ENCODE measurements at regions not wholly inside any gene's neighbourhood (a gene's known extent, or its start where the extent isn't known, plus 50 kb on each side); places are given as distances from the start of the nearest gene placed in this dataset.

DNA sequence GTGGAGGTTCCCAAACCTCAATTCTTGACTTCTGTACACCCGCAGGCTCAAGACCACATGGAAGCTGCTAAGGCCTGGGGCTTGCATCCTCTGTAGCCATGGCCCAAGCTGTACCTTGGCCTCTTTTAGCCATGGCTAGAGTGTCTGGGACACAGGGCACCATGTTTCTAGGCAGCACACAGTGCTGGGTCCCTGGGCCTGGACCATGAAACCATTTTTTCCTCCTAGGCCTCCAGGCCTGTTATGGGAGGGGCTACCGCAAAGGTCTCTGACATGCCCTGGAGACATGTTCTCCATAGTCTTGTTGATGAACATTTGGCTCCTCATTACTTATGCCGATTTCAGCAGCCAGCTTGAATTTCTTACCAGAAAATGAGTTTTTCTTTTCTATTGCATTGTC lies 701.4 kb downstream of the FGF9 start:
- Histone ChIP-seq H3K27ac (ENCODE audit: low read depth, low read length) (no peak overlapping the region), H3K9me3 (ENCODE audit: control insufficient read depth, insufficient read depth, low read depth, low read length) (peaks cover 50% of the 10 kb centered on the region), H3K4me3 (ENCODE audit: low read depth, low read length) (no peak overlapping the region), H3K36me3 (ENCODE audit: control insufficient read depth, insufficient read depth, low read length) (no peaks in the 10 kb centered on the region), H3K27me3 (ENCODE audit: control insufficient read depth, insufficient read depth, low read length) (no peaks in the 10 kb centered on the region), H3K4me1 (ENCODE audit: control insufficient read depth, insufficient read depth, low read length) (peaks cover 7% of the 10 kb centered on the region; the same call in 1 of the 2 replicates), H3K9ac (ENCODE audit: low read length) (no peak overlapping the region)

DNA sequence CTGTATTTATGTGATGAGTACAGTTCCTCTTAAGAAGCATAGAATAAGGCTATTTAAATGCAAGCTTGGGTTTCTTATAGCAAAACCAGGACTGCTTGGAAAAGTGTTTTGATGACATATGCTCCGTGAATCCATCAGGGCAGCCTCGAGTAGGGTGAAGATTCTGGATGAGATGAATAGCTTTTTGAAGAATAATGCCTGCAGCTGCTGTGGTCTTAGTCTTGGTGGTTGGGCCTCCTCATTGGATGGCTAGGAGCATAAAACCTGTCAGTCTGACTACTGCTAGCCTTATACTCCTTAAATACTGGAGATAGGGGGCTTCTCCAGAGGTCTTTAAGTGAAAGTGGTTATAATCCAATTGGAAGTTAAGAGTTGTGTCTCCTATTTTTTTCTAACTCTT lies 704.3 kb downstream of the FGF9 start:
- H3K4me1 ChIP-seq (ENCODE audit: control insufficient read depth, insufficient read depth, low read length), result no peaks in the 10 kb centered on the region
- no peak overlapping the region for H3K27ac ChIP-seq (ENCODE audit: low read depth, low read length)
- H3K9ac ChIP-seq (ENCODE audit: low read length), result no peak overlapping the region
- peaks cover 52% of the 10 kb centered on the region for H3K9me3 ChIP-seq (ENCODE audit: control insufficient read depth, insufficient read depth, low read depth, low read length)
- no peaks in the 10 kb centered on the region for H3K27me3 ChIP-seq (ENCODE audit: control insufficient read depth, insufficient read depth, low read length)
- H3K36me3 ChIP-seq (ENCODE audit: control insufficient read depth, insufficient read depth, low read length), result no peaks in the 10 kb centered on the region
- H3K4me3 ChIP-seq (ENCODE audit: low read depth, low read length), result no peak overlapping the region

DNA sequence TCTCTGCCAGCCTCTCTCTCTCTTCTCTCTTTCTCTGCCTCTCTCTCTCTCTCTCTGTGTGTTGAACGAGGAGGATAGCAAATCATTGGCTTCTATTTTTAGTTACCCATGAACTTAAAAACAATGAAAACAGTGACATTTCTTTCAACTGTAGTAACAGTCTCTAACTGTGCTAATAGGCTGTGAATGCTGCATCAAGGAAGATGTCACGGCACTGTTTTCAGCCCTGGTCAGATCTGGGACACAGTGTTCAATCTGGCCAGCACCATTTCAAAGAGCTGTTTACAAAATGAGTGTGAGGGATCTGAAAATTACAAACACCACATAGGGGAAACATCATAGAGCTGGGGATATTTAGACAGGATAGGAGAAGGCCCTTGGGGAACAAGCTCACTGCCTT lies 717.0 kb downstream of the FGF9 start:
- H3K9me3 ChIP-seq (ENCODE audit: control insufficient read depth, insufficient read depth, low read depth, low read length), result no peaks in the 10 kb centered on the region
- H3K27ac ChIP-seq (ENCODE audit: low read depth, low read length), result no peak overlapping the region
- H3K4me3 ChIP-seq (ENCODE audit: low read depth, low read length), result no peak overlapping the region
- no peaks in the 10 kb centered on the region for H3K4me1 ChIP-seq (ENCODE audit: control insufficient read depth, insufficient read depth, low read length)
- no peaks in the 10 kb centered on the region for H3K36me3 ChIP-seq (ENCODE audit: control insufficient read depth, insufficient read depth, low read length)
- no peaks in the 10 kb centered on the region for H3K27me3 ChIP-seq (ENCODE audit: control insufficient read depth, insufficient read depth, low read length)
- no peak overlapping the region for H3K9ac ChIP-seq (ENCODE audit: low read length)

DNA sequence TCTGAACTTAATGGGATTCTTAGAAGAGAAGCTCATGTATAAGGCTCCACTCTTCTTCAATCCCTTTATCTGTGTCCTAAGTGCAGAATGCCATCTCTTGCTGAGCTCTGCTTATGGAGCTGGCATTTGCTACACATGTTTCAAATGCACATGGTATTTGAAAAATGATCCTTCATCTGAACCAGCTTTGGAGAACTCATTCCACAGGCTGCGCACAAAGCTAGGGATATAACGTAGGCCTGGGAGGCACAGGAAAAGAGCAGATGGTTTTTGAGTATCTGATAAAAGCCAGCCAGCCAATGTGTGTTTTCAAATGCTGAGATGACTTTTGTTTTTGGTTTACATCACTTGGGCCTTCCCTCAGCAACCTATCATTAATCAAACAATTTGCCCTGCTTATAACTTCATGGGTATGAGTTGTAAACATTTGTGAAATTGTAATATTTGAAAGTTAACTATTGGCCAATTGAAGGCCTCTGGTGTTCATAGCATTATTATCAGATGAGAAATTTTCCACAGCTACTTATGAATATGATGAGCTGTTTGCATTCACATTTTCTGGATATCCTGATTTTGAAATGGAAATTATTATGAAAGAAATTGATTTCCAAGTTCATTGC lies 729.0 kb downstream of the FGF9 start:
- Histone ChIP-seq H3K9me3 (ENCODE audit: control insufficient read depth, insufficient read depth, low read depth, low read length) (no peaks in the 10 kb centered on the region), H3K4me1 (ENCODE audit: control insufficient read depth, insufficient read depth, low read length) (peaks cover 6% of the 10 kb centered on the region; the same call in 1 of the 2 replicates), H3K27me3 (ENCODE audit: control insufficient read depth, insufficient read depth, low read length) (no peaks in the 10 kb centered on the region), H3K36me3 (ENCODE audit: control insufficient read depth, insufficient read depth, low read length) (no peaks in the 10 kb centered on the region), H3K9ac (ENCODE audit: low read length) (no peak overlapping the region), H3K27ac (ENCODE audit: low read depth, low read length) (no peak overlapping the region), H3K4me3 (ENCODE audit: low read depth, low read length) (no peak overlapping the region)

DNA sequence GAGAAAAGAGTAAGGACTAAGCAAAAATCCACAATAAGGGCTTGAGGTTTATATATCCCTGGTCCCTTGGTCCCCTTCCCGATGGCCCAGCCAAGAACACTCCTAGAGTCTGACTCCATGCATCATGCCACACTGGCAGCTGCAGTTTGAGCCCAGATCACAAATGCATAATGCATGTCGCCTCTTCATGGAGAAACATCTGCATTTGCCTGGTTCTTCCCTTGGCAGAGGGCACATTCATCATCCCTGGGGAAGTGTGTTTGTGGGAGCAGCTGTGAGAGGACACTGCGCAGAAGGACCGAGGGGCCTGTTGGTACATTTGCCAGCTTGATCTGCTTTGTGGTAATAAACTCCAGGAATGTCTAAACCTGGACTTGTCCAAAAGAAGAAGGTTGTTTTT lies 731.8 kb downstream of the FGF9 start:
- H3K9ac ChIP-seq (ENCODE audit: low read length), result no peak overlapping the region
- no peak overlapping the region for H3K4me3 ChIP-seq (ENCODE audit: low read depth, low read length)
- H3K36me3 ChIP-seq (ENCODE audit: control insufficient read depth, insufficient read depth, low read length), result no peaks in the 10 kb centered on the region
- H3K4me1 ChIP-seq (ENCODE audit: control insufficient read depth, insufficient read depth, low read length), result peaks cover 9% of the 10 kb centered on the region; the same call in 1 of the 2 replicates
- H3K27ac ChIP-seq (ENCODE audit: low read depth, low read length), result no peak overlapping the region
- H3K27me3 ChIP-seq (ENCODE audit: control insufficient read depth, insufficient read depth, low read length), result no peaks in the 10 kb centered on the region
- no peaks in the 10 kb centered on the region for H3K9me3 ChIP-seq (ENCODE audit: control insufficient read depth, insufficient read depth, low read depth, low read length)

DNA sequence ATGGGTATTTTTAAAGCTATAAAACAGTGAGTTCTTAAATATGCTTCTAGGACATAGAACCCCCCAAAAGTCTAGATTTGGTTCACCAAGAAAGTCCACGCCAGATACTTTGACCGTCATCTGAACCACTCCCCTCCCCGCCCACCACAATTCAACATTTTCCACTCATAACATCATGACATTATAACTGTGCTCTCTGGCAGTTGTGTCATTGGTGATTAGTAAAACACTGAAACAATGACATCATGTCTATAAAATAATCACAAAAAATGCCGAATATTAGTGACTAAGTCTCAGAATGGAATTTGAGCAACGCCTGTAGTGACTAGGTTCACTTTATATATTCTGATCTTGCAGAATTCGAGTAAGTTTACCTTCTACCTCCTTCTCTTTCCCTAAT lies 732.3 kb downstream of the FGF9 start:
- peaks cover 9% of the 10 kb centered on the region; the same call in 1 of the 2 replicates for H3K4me1 ChIP-seq (ENCODE audit: control insufficient read depth, insufficient read depth, low read length)
- no peaks in the 10 kb centered on the region for H3K9me3 ChIP-seq (ENCODE audit: control insufficient read depth, insufficient read depth, low read depth, low read length)
- H3K9ac ChIP-seq (ENCODE audit: low read length), result no peak overlapping the region
- no peaks in the 10 kb centered on the region for H3K27me3 ChIP-seq (ENCODE audit: control insufficient read depth, insufficient read depth, low read length)
- H3K36me3 ChIP-seq (ENCODE audit: control insufficient read depth, insufficient read depth, low read length), result no peaks in the 10 kb centered on the region
- H3K27ac ChIP-seq (ENCODE audit: low read depth, low read length), result no peak overlapping the region
- no peak overlapping the region for H3K4me3 ChIP-seq (ENCODE audit: low read depth, low read length)

DNA sequence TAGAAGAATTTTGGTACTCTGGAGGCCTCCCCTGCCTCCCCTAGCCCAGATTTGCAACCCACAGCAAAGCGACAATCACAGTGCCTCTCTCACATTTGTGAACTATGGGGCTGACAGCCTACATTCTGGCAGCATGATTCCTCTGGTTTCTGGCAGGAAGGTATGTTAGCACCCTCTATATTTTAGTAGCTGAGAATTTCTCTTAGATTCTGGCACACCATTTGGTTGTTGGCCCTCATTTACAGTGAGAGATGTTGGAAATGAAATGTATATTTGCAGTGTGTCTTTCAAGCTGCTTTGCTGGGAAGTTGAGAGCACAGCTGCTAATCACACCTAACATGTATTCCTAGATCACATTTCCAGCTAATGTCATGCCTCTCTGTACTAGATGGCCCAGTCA lies 735.0 kb downstream of the FGF9 start:
- H3K4me3 ChIP-seq (ENCODE audit: low read depth, low read length), result no peak overlapping the region
- no peak overlapping the region for H3K27ac ChIP-seq (ENCODE audit: low read depth, low read length)
- peaks cover 9% of the 10 kb centered on the region; the same call in 1 of the 2 replicates for H3K4me1 ChIP-seq (ENCODE audit: control insufficient read depth, insufficient read depth, low read length)
- H3K36me3 ChIP-seq (ENCODE audit: control insufficient read depth, insufficient read depth, low read length), result no peaks in the 10 kb centered on the region
- H3K27me3 ChIP-seq (ENCODE audit: control insufficient read depth, insufficient read depth, low read length), result no peaks in the 10 kb centered on the region
- peaks cover 1% of the 10 kb centered on the region; the same call in 1 of the 2 replicates for H3K9me3 ChIP-seq (ENCODE audit: control insufficient read depth, insufficient read depth, low read depth, low read length)
- H3K9ac ChIP-seq (ENCODE audit: low read length), result no peak overlapping the region

DNA sequence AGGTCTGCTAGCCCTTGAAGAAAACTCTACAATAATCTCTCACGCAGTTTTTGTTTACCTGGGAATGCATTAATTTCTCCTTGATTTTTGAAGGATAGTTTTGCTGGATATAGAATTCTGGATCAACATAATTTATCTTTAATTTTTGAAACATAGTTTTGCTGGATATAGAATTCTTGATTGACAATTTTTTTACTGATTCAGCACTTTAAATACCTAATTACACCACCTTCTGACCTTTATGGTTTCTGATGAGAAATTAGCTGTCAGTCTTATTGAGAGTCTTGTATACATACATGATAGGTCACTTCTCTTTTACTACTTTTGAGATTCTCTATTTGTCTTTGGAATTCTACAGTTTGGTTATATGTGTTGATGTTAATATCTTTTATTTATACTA lies 741.6 kb downstream of the FGF9 start:
- no peak overlapping the region for H3K27ac ChIP-seq (ENCODE audit: low read depth, low read length)
- no peak overlapping the region for H3K4me3 ChIP-seq (ENCODE audit: low read depth, low read length)
- H3K36me3 ChIP-seq (ENCODE audit: control insufficient read depth, insufficient read depth, low read length), result no peaks in the 10 kb centered on the region
- no peaks in the 10 kb centered on the region for H3K27me3 ChIP-seq (ENCODE audit: control insufficient read depth, insufficient read depth, low read length)
- H3K9me3 ChIP-seq (ENCODE audit: control insufficient read depth, insufficient read depth, low read depth, low read length), result peaks cover 14% of the 10 kb centered on the region; the same call in 1 of the 2 replicates
- no peaks in the 10 kb centered on the region for H3K4me1 ChIP-seq (ENCODE audit: control insufficient read depth, insufficient read depth, low read length)
- H3K9ac ChIP-seq (ENCODE audit: low read length), result no peak overlapping the region

DNA sequence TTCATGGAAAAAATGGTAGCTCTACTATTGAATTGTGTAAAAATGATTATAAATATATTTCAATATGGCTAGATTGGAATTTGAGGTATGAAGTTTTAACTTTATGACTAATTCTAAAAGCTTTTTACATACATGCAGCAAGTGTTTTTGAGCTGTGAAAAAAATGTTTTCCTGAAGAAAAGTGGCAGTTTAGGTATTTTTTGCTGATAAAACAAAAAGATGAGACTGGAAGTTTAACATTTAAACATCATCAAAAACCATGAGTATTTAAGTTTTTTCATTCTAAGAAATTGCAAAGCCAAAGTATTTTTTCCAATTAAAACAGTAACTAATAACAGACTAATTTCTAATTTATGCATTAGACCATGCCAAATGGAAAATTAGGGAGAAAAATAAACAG lies 751.1 kb downstream of the FGF9 start:
- Histone ChIP-seq H3K4me3 (ENCODE audit: low read depth, low read length) (no peak overlapping the region), H3K27ac (ENCODE audit: low read depth, low read length) (no peak overlapping the region), H3K9me3 (ENCODE audit: control insufficient read depth, insufficient read depth, low read depth, low read length) (no peaks in the 10 kb centered on the region; the same call in 1 of the 2 replicates), H3K4me1 (ENCODE audit: control insufficient read depth, insufficient read depth, low read length) (no peaks in the 10 kb centered on the region), H3K36me3 (ENCODE audit: control insufficient read depth, insufficient read depth, low read length) (no peaks in the 10 kb centered on the region), H3K9ac (ENCODE audit: low read length) (no peak overlapping the region), H3K27me3 (ENCODE audit: control insufficient read depth, insufficient read depth, low read length) (no peaks in the 10 kb centered on the region)

DNA sequence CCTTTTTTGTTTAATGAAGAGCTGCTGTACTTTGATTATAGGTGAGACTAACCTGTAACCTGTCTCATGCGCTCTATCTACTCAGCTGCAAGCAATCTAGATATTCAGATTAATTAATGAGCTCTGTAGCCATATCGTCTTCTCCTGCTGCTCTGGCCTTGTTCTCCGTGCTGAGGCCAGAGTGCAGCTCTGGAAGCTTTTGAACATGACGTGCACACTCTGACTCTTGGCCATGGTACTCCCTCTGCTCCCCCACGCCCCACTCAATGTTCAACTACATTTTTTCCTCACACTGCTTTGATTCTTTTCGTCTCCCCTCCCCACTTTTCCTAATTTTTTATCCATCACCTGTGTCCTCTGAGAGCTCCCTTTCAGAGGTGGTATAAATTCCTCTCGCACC lies 751.8 kb downstream of the FGF9 start:
- no peaks in the 10 kb centered on the region for H3K27me3 ChIP-seq (ENCODE audit: control insufficient read depth, insufficient read depth, low read length)
- H3K4me1 ChIP-seq (ENCODE audit: control insufficient read depth, insufficient read depth, low read length), result no peaks in the 10 kb centered on the region
- no peak overlapping the region for H3K9ac ChIP-seq (ENCODE audit: low read length)
- H3K9me3 ChIP-seq (ENCODE audit: control insufficient read depth, insufficient read depth, low read depth, low read length), result no peaks in the 10 kb centered on the region; the same call in 1 of the 2 replicates
- H3K27ac ChIP-seq (ENCODE audit: low read depth, low read length), result no peak overlapping the region
- no peaks in the 10 kb centered on the region for H3K36me3 ChIP-seq (ENCODE audit: control insufficient read depth, insufficient read depth, low read length)
- H3K4me3 ChIP-seq (ENCODE audit: low read depth, low read length), result no peak overlapping the region

DNA sequence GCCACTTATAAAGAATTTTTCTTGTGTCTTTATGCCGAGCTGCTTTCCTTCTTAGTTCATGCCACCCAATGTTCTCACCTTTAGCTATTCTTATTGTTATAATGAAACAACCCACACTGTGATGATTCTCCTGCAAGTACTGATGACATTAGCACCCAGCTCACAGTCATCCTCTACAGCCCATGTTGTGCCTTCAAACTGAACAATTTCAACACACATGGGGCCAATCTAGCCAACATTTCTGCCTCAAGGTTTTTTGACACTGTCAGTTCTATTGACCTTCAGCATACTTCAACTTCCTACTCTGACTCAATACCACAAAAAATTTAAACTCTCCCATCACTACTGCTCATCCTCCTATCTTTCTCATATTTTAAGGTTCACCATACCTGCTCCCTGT lies 752.4 kb downstream of the FGF9 start:
- Histone ChIP-seq H3K27me3 (ENCODE audit: control insufficient read depth, insufficient read depth, low read length) (no peaks in the 10 kb centered on the region), H3K27ac (ENCODE audit: low read depth, low read length) (no peak overlapping the region), H3K4me1 (ENCODE audit: control insufficient read depth, insufficient read depth, low read length) (no peaks in the 10 kb centered on the region), H3K36me3 (ENCODE audit: control insufficient read depth, insufficient read depth, low read length) (no peaks in the 10 kb centered on the region), H3K9ac (ENCODE audit: low read length) (no peak overlapping the region), H3K4me3 (ENCODE audit: low read depth, low read length) (no peak overlapping the region), H3K9me3 (ENCODE audit: control insufficient read depth, insufficient read depth, low read depth, low read length) (no peaks in the 10 kb centered on the region; the same call in 1 of the 2 replicates)
